GM19239 (cell line): ENCODE measurements at regions not wholly inside any gene's neighbourhood (a gene's known extent, or its start where the extent isn't known, plus 50 kb on each side); places are given as distances from the start of the nearest gene placed in this dataset.
"Not testable (repeated sequence)": the region's sequence is repeated elsewhere in the genome, so short reads cannot be mapped to it uniquely, and the experiment has no call there.

Experiments
- DNase-seq: peaks from one replicate; pipeline ENCODE4 v3.0.0; 2011; ENCODE audit warnings: low spot score; ENCODE audit not compliant: insufficient read length
- FAIRE-seq: peaks from 2 replicates; lab custom pipeline; 2011; peaks lifted over from hg19 to GRCh38; lab: Jason Lieb, UNC

GRCh38 chr2:129016972-129017371, 698.3 kb upstream of the HS6ST1 start:
- DNase-seq, result no peak
- no peak for FAIRE-seq

- FAIRE-seq (no peak), DNase-seq (no peak)
Measured at GRCh38 chr2:129024796-129025195, 706.1 kb upstream of the HS6ST1 start.

GRCh38 chr2:129035992-129036391, 717.3 kb upstream of the HS6ST1 start:
- FAIRE-seq (no peak), DNase-seq (no peak)

- DNase-seq, FAIRE-seq: not testable (repeated sequence)
Measured at GRCh38 chr2:129043677-129044076, 725.0 kb upstream of the HS6ST1 start.

- not testable (repeated sequence) for FAIRE-seq
Measured at GRCh38 chr2:129046475-129046874, 727.8 kb upstream of the HS6ST1 start.

GRCh38 chr2:129050101-129050500, 731.4 kb upstream of the HS6ST1 start:
- FAIRE-seq (no peak), DNase-seq (no peak)

More at GRCh38 chr2:129046475-129046874, 727.8 kb upstream of the HS6ST1 start:
- not testable (repeated sequence) for DNase-seq

- no peak for DNase-seq
- no peak for FAIRE-seq
Measured at GRCh38 chr2:129055242-129055641, 736.6 kb upstream of the HS6ST1 start.

GRCh38 chr2:129055824-129056223, 737.2 kb upstream of the HS6ST1 start:
- FAIRE-seq, result no peak
- DNase-seq, result no peak

GRCh38 chr2:129056309-129056958, 737.8 kb upstream of the HS6ST1 start:
- no peak for FAIRE-seq
- no peak for DNase-seq

- FAIRE-seq, result no peak
Measured at GRCh38 chr2:129056959-129057317, 738.3 kb upstream of the HS6ST1 start.

GRCh38 chr2:129058981-129059380, 740.3 kb upstream of the HS6ST1 start:
- DNase-seq (no peak), FAIRE-seq (no peak)

More at GRCh38 chr2:129056959-129057317, 738.3 kb upstream of the HS6ST1 start:
- DNase-seq, result no peak

GRCh38 chr2:129059476-129059875, 740.8 kb upstream of the HS6ST1 start:
- FAIRE-seq (no peak), DNase-seq (no peak)

GRCh38 chr2:129061069-129061768, 742.6 kb upstream of the HS6ST1 start:
- no peak for DNase-seq
- FAIRE-seq, result no peak

- DNase-seq, result no peak
- no peak for FAIRE-seq
Measured at GRCh38 chr2:129061769-129062121, 743.1 kb upstream of the HS6ST1 start.

GRCh38 chr2:129062146-129062912, 743.7 kb upstream of the HS6ST1 start:
- DNase-seq, result no peak
- FAIRE-seq, result no peak

GRCh38 chr2:129067070-129067469, 748.4 kb upstream of the HS6ST1 start:
- DNase-seq (no peak), FAIRE-seq (no peak)

GRCh38 chr2:129067953-129068352, 749.3 kb upstream of the HS6ST1 start:
- DNase-seq (no peak), FAIRE-seq (no peak)

GRCh38 chr2:129068543-129068942, 749.9 kb upstream of the HS6ST1 start:
- FAIRE-seq (no peak), DNase-seq (no peak)

- no peak for FAIRE-seq
- DNase-seq, result no peak
Measured at GRCh38 chr2:129069875-129070594, 751.4 kb upstream of the HS6ST1 start.

- DNase-seq (no peak), FAIRE-seq (no peak)
Measured at GRCh38 chr2:129070663-129071062, 752.0 kb upstream of the HS6ST1 start.

GRCh38 chr2:129071531-129071930, 752.9 kb upstream of the HS6ST1 start:
- no peak for DNase-seq
- FAIRE-seq, result no peak
